ENCODE measurements at regions not wholly inside any gene's neighbourhood (a gene's known extent, or its start where the extent isn't known, plus 50 kb on each side); places are given as distances from the start of the nearest gene placed in this dataset.
"Not testable (repeated sequence)": the region's sequence is repeated elsewhere in the genome, so short reads cannot be mapped to it uniquely, and the experiment has no call there.

- Mint-ChIP-seq H3K4me3 (no peak overlapping the region), H3K9me3 (peaks cover 0 to 7% of the 10 kb centered on the region in 2 experiments; a peak in 4 of 5 replicates), H3K36me3 (ENCODE audit: insufficient read depth in 1 of 3, low read depth in 3 of 3) (peaks cover 0 to 6% (median 4%) of the 10 kb centered on the region in 3 experiments; a peak in 2 of 7 replicates), H3K27me3 (ENCODE audit: low read depth) (no peaks in the 10 kb centered on the region), H3K4me1 (peaks cover 3 to 5% of the 10 kb centered on the region in 2 experiments; a peak in 3 of 4 replicates), H3K27ac (no peak overlapping the region)
- Histone ChIP-seq H3K9ac (ENCODE audit: extremely low read depth, insufficient read length, low read length) (no peak overlapping the region), H3K9me3 (ENCODE audit: control insufficient read depth, low read depth, low read length) (no peaks in the 10 kb centered on the region), H4K91ac (ENCODE audit: insufficient read length, low read depth, low read length) (no peak overlapping the region), H3K4me2 (ENCODE audit: insufficient read depth, insufficient read length, low read length) (no peak overlapping the region), H3K27me3 (ENCODE audit: insufficient read depth, low read length) (no peaks in the 10 kb centered on the region), H3K79me1 (ENCODE audit: insufficient read depth, low read depth, low read length, poor library complexity, severe bottlenecking) (no peaks in the 10 kb centered on the region), H2AK5ac (ENCODE audit: insufficient read length, low read length) (no peak overlapping the region), H4K5ac (ENCODE audit: insufficient read length, low read depth, low read length) (no peak overlapping the region), H3K14ac (ENCODE audit: insufficient read depth, low read length) (no peak overlapping the region), H2BK20ac (ENCODE audit: low read depth, low read length, poor library complexity, severe bottlenecking) (no peak overlapping the region), H3K56ac (ENCODE audit: insufficient read length, low read depth, low read length) (no peak overlapping the region), H3K18ac (ENCODE audit: insufficient read length, low read depth, low read length) (no peak overlapping the region), H4K8ac (replicated peaks; ENCODE audit: insufficient read length, low read depth, low read length) (no peak overlapping the region), H3K23me2 (ENCODE audit: insufficient read length, low read depth, low read length, poor library complexity, severe bottlenecking) (no peaks in the 10 kb centered on the region), H2BK5ac (ENCODE audit: insufficient read length, low read length) (no peak overlapping the region), H2BK15ac (ENCODE audit: low read depth, low read length) (no peak overlapping the region), H3K4me1 (ENCODE audit: insufficient read depth, low read length) (no peaks in the 10 kb centered on the region), H3K23ac (ENCODE audit: insufficient read length, low read depth, low read length) (no peak overlapping the region), H2AFZ (ENCODE audit: low read length) (no peak overlapping the region), H2BK120ac (ENCODE audit: low read depth, low read length, poor library complexity, severe bottlenecking) (no peak overlapping the region), H3K27ac (ENCODE audit: insufficient read length, low read depth, low read length) (no peak overlapping the region), H3K4ac (ENCODE audit: low read depth, low read length) (no peak overlapping the region), H2BK12ac (ENCODE audit: insufficient read length, low read depth, low read length) (no peak overlapping the region), H3K79me2 (ENCODE audit: insufficient read depth, low read length) (no peaks in the 10 kb centered on the region), H4K20me1 (ENCODE audit: control insufficient read depth, insufficient read depth, insufficient read length) (no peaks in the 10 kb centered on the region), H3T11ph (ENCODE audit: low read length) (no peak overlapping the region)
- no peak for TF ChIP-seq CTCF (conservative IDR thresholded peaks at IDR 0.05)
- no peak for DNase-seq
These were observed 775.7 kb downstream of the SI start for GRCh38 chr3:164302622-164303021.

GRCh38 chr3:164291486-164291885 is 786.8 kb downstream of the SI start:
- H3K79me2 ChIP-seq (ENCODE audit: insufficient read depth, low read length); H3K9me3 Mint-ChIP-seq; H4K5ac ChIP-seq (ENCODE audit: insufficient read length, low read depth, low read length); H3K4me2 ChIP-seq (ENCODE audit: insufficient read depth, insufficient read length, low read length); H3K27me3 Mint-ChIP-seq (ENCODE audit: low read depth); H3K4me1 Mint-ChIP-seq; H3K4me3 Mint-ChIP-seq; H4K8ac ChIP-seq (replicated peaks; ENCODE audit: insufficient read length, low read depth, low read length); H3K14ac ChIP-seq (ENCODE audit: insufficient read depth, low read length); H3K18ac ChIP-seq (ENCODE audit: insufficient read length, low read depth, low read length); H3K4me1 ChIP-seq (ENCODE audit: insufficient read depth, low read length); H3K36me3 Mint-ChIP-seq (ENCODE audit: insufficient read depth in 1 of 3, low read depth in 3 of 3); H3K23me2 ChIP-seq (ENCODE audit: insufficient read length, low read depth, low read length, poor library complexity, severe bottlenecking); H4K20me1 ChIP-seq (ENCODE audit: control insufficient read depth, insufficient read depth, insufficient read length); H3K27ac ChIP-seq (ENCODE audit: insufficient read length, low read depth, low read length); H3K9me3 ChIP-seq (ENCODE audit: control insufficient read depth, low read depth, low read length); H2BK120ac ChIP-seq (ENCODE audit: low read depth, low read length, poor library complexity, severe bottlenecking); H3K23ac ChIP-seq (ENCODE audit: insufficient read length, low read depth, low read length); H2BK15ac ChIP-seq (ENCODE audit: low read depth, low read length); H3T11ph ChIP-seq (ENCODE audit: low read length); H3K4ac ChIP-seq (ENCODE audit: low read depth, low read length); H3K79me1 ChIP-seq (ENCODE audit: insufficient read depth, low read depth, low read length, poor library complexity, severe bottlenecking); H4K91ac ChIP-seq (ENCODE audit: insufficient read length, low read depth, low read length); H2BK20ac ChIP-seq (ENCODE audit: low read depth, low read length, poor library complexity, severe bottlenecking); H2AK5ac ChIP-seq (ENCODE audit: insufficient read length, low read length); DNase-seq; H2BK5ac ChIP-seq (ENCODE audit: insufficient read length, low read length); H3K27me3 ChIP-seq (ENCODE audit: insufficient read depth, low read length); H2AFZ ChIP-seq (ENCODE audit: low read length); H2BK12ac ChIP-seq (ENCODE audit: insufficient read length, low read depth, low read length); H3K9ac ChIP-seq (ENCODE audit: extremely low read depth, insufficient read length, low read length); H3K56ac ChIP-seq (ENCODE audit: insufficient read length, low read depth, low read length): not testable (repeated sequence)
- peak overlapping the region in 2 of 3 experiments; percentile 58 to 75; a peak in 1 of 7 replicates for H3K27ac Mint-ChIP-seq
- no CpG with 5 or more reads among the region's 23 CpGs for WGBS (ENCODE audit: extremely low coverage, insufficient read length, low lambda C conversion rate)
